Endodermal cell (in vitro differentiated cells): ENCODE measurements at regions not wholly inside any gene's neighbourhood (a gene's known extent, or its start where the extent isn't known, plus 50 kb on each side); places are given as distances from the start of the nearest gene placed in this dataset.

Experiments used
- DNase-seq: peaks from one replicate; pipeline ENCODE4 v3.0.0-alpha.2; 2017
- H3K27ac ChIP-seq: 2 replicates; pipeline ENCODE4 v1.5.1; 2013; ENCODE audit warnings: mild to moderate bottlenecking, low read depth, low read length, moderate library complexity
- H3K27me3 ChIP-seq: 2 replicates; pipeline ENCODE4 v1.6.1; 2013; ENCODE audit warnings: mild to moderate bottlenecking, low read length, moderate library complexity; ENCODE audit not compliant: insufficient read depth, control insufficient read depth, poor library complexity, severe bottlenecking
- H3K36me3 ChIP-seq: 2 replicates; pipeline ENCODE4 v1.7.0; 2013; ENCODE audit warnings: mild to moderate bottlenecking, low read length, moderate library complexity; ENCODE audit not compliant: control insufficient read depth, insufficient read depth
- H3K4me1 ChIP-seq: one replicate; pipeline ENCODE4 v1.7.0; 2013; ENCODE audit warnings: low read length; ENCODE audit not compliant: control insufficient read depth, insufficient read depth
- H3K4me3 ChIP-seq: 2 replicates; pipeline ENCODE4 v1.5.1; 2013; ENCODE audit warnings: mild to moderate bottlenecking, low read length, moderate library complexity
- H3K9ac ChIP-seq: 2 replicates; pipeline ENCODE4 v1.6.1; 2013; ENCODE audit warnings: mild to moderate bottlenecking, low read length, moderate library complexity; ENCODE audit not compliant: poor library complexity, severe bottlenecking; ENCODE audit errors: extremely low read depth
- H3K9me3 ChIP-seq: 2 replicates; pipeline ENCODE4 v1.6.1; 2013; ENCODE audit warnings: mild to moderate bottlenecking, low read length, moderate library complexity; ENCODE audit not compliant: control insufficient read depth
- H3K27ac Mint-ChIP-seq: 2 replicates; pipeline ENCODE4 v1.8.0; 2020; ENCODE audit warnings: mixed read lengths
- H3K27me3 Mint-ChIP-seq: 2 replicates; pipeline ENCODE4 v1.8.0; 2021; ENCODE audit warnings: mild to moderate bottlenecking, mixed read lengths; ENCODE audit not compliant: insufficient read depth
- H3K36me3 Mint-ChIP-seq: 2 replicates; pipeline ENCODE4 v1.8.0; 2020; ENCODE audit warnings: low read depth, mixed read lengths
- H3K4me1 Mint-ChIP-seq: 2 replicates; pipeline ENCODE4 v1.8.0; 2020; ENCODE audit warnings: mixed read lengths
- H3K4me3 Mint-ChIP-seq: 2 replicates; pipeline ENCODE4 v1.8.0; 2020; ENCODE audit warnings: mild to moderate bottlenecking, moderate library complexity, mixed read lengths
- H3K9me3 Mint-ChIP-seq: 2 replicates; pipeline ENCODE4 v1.8.0; 2020; ENCODE audit warnings: mild to moderate bottlenecking, mixed read lengths
- CTCF ChIP-seq: fragments of 200-600 bp; sonication (generic); conservative IDR thresholded peaks from 2 replicates; pipeline ENCODE4 v1.5.0; 2021; ENCODE audit warnings: antibody characterized with exemption, mild to moderate bottlenecking
- WGBS, 2 experiments: methylation state at CpG; one replicate each; pipeline versions ENCODE4 v1.1.5 to v1.1.7; 2013; ENCODE audit warnings: missing lambda C conversion rate in 2 of 2, mixed read lengths in 1 of 2; ENCODE audit not compliant: insufficient coverage in 1 of 2, insufficient read length in 1 of 2; 5-methylcytosine and 5-hydroxymethylcytosine counted together

GRCh38 chr1:78358165-78358564 is 132.6 kb upstream of the PTGFR start:
- Mint-ChIP-seq H3K36me3 (no peaks in the 10 kb centered on the region), H3K4me1 (no peaks in the 10 kb centered on the region), H3K9me3 (no peaks in the 10 kb centered on the region), H3K4me3 (no peak overlapping the region), H3K27ac (no peak overlapping the region), H3K27me3 (peaks cover 40% of the 10 kb centered on the region)
- Histone ChIP-seq H3K9me3 (no peaks in the 10 kb centered on the region), H3K27ac (no peak overlapping the region), H3K9ac (no peak overlapping the region), H3K4me1 (no peaks in the 10 kb centered on the region), H3K4me3 (no peak overlapping the region), H3K27me3 (peaks cover 11% of the 10 kb centered on the region), H3K36me3 (no peaks in the 10 kb centered on the region)
- WGBS, 2 experiments = 88 to 96% methylated on average over 2 to 3 of the region's 3 CpGs
- DNase-seq = no peak
- no peak for TF ChIP-seq CTCF

GRCh38 chr1:78359666-78360065 is 131.1 kb upstream of the PTGFR start:
- no peaks in the 10 kb centered on the region for H3K9me3 Mint-ChIP-seq
- no peak overlapping the region for H3K27ac ChIP-seq
- no peaks in the 10 kb centered on the region for H3K36me3 Mint-ChIP-seq
- H3K36me3 ChIP-seq = no peaks in the 10 kb centered on the region
- no peaks in the 10 kb centered on the region for H3K4me1 ChIP-seq
- TF ChIP-seq CTCF = no peak
- H3K9me3 ChIP-seq = no peaks in the 10 kb centered on the region
- H3K9ac ChIP-seq = no peak overlapping the region
- H3K4me1 Mint-ChIP-seq = no peaks in the 10 kb centered on the region
- no peak overlapping the region for H3K4me3 Mint-ChIP-seq
- H3K27me3 Mint-ChIP-seq = peaks cover 28% of the 10 kb centered on the region
- H3K27me3 ChIP-seq = peaks cover 7% of the 10 kb centered on the region
- no peak for DNase-seq
- no peak overlapping the region for H3K27ac Mint-ChIP-seq
- H3K4me3 ChIP-seq = no peak overlapping the region

GRCh38 chr1:78360584-78360983 is 130.2 kb upstream of the PTGFR start:
- no peaks in the 10 kb centered on the region for H3K36me3 Mint-ChIP-seq
- Histone ChIP-seq H3K9ac (no peak overlapping the region), H3K27ac (no peak overlapping the region), H3K4me1 (no peaks in the 10 kb centered on the region), H3K36me3 (no peaks in the 10 kb centered on the region), H3K9me3 (no peaks in the 10 kb centered on the region), H3K27me3 (no peaks in the 10 kb centered on the region), H3K4me3 (no peak overlapping the region)
- no peak overlapping the region for H3K27ac Mint-ChIP-seq
- H3K9me3 Mint-ChIP-seq = no peaks in the 10 kb centered on the region
- H3K4me1 Mint-ChIP-seq = no peaks in the 10 kb centered on the region
- H3K27me3 Mint-ChIP-seq = peaks cover 18% of the 10 kb centered on the region
- H3K4me3 Mint-ChIP-seq = no peak overlapping the region
- no peak for DNase-seq
- TF ChIP-seq CTCF = no peak
